ENCODE measurements at regions not wholly inside any gene's neighbourhood (a gene's known extent, or its start where the extent isn't known, plus 50 kb on each side); places are given as distances from the start of the nearest gene placed in this dataset.
"Not testable (repeated sequence)": the region's sequence is repeated elsewhere in the genome, so short reads cannot be mapped to it uniquely, and the experiment has no call there.

- Histone ChIP-seq H3K36me3 (no peaks in the 10 kb centered on the region), H3K4me1 (no peaks in the 10 kb centered on the region), H3K27ac (no peak overlapping the region), H3K9me3 (no peaks in the 10 kb centered on the region), H3K27me3 (replicated peaks in 1 of 7) (no peaks in the 10 kb centered on the region), H3K4me3 (no peak overlapping the region)
- TF ChIP-seq CTCF (IDR thresholded peaks at IDR 0.05 in 8 of 11, conservative IDR thresholded peaks at IDR 0.05 in 3 of 11) (no peak), POLR2A (IDR thresholded peaks at IDR 0.05) (no peak), POLR2AphosphoS5 (IDR thresholded peaks at IDR 0.05) (no peak)
- intact Hi-C loops (cut with DNase I; ENCODE audit: low total_unique reads), result no loop called here
- 80 to 89% (median 85%) methylated on average over 16 of the region's 16 CpGs for WGBS, 5 donors
- DNase-seq, result no peak
These were observed 127.3 kb downstream of the CDRT15L2 start for GRCh38 chr17:20706751-20707373.

- H3K36me3 ChIP-seq; H3K27me3 ChIP-seq (replicated peaks in 1 of 7); H3K4me1 ChIP-seq; H3K9me3 ChIP-seq; H3K4me3 ChIP-seq; H3K27ac ChIP-seq; intact Hi-C loops (cut with DNase I; ENCODE audit: low total_unique reads); DNase-seq: not testable (repeated sequence)
- WGBS, 5 donors, result 80 to 84% (median 82%) methylated on average over 11 of the region's 11 CpGs
These were observed 129.3 kb downstream of the CDRT15L2 start for GRCh38 chr17:20708821-20709220.

- DNase-seq; intact Hi-C loops (cut with DNase I; ENCODE audit: low total_unique reads); H3K36me3 ChIP-seq; H3K4me1 ChIP-seq; H3K4me3 ChIP-seq; H3K27me3 ChIP-seq (replicated peaks in 1 of 7); H3K27ac ChIP-seq: not testable (repeated sequence)
- 83 to 95% (median 91%) methylated on average over 3 of the region's 3 CpGs for WGBS, 5 donors
- H3K9me3 ChIP-seq, result peaks cover 0 to 10% (median 0%) of the 10 kb centered on the region in 8 donors
These were observed 137.0 kb downstream of the CDRT15L2 start for GRCh38 chr17:20716481-20716880.

- no peaks in the 10 kb centered on the region for H3K27me3 ChIP-seq (replicated peaks in 1 of 7)
- H3K4me3 ChIP-seq, result no peak overlapping the region
- H3K9me3 ChIP-seq, result peaks cover 0 to 10% (median 0%) of the 10 kb centered on the region in 8 donors
- 70 to 82% (median 73%) methylated on average over 5 of the region's 5 CpGs for WGBS, 5 donors
- H3K27ac ChIP-seq, result no peak overlapping the region
- no peak for TF ChIP-seq POLR2AphosphoS5 (IDR thresholded peaks at IDR 0.05)
- no peak for TF ChIP-seq POLR2A (IDR thresholded peaks at IDR 0.05)
- TF ChIP-seq CTCF (IDR thresholded peaks at IDR 0.05 in 8 of 11, conservative IDR thresholded peaks at IDR 0.05 in 3 of 11), result no peak
- H3K36me3 ChIP-seq, result no peaks in the 10 kb centered on the region
- peaks cover 0 to 10% (median 0%) of the 10 kb centered on the region in 6 donors for H3K4me1 ChIP-seq
- intact Hi-C loops (cut with DNase I; ENCODE audit: low total_unique reads), result no loop called here
- DNase-seq, result no peak
These were observed 141.6 kb downstream of the CDRT15L2 start for GRCh38 chr17:20721171-20721570.

- H3K36me3 ChIP-seq; H3K27me3 ChIP-seq (replicated peaks in 1 of 7); DNase-seq; H3K4me3 ChIP-seq; H3K9me3 ChIP-seq; H3K27ac ChIP-seq; intact Hi-C loops (cut with DNase I; ENCODE audit: low total_unique reads): not testable (repeated sequence)
- 93 to 97% (median 96%) methylated on average over 1 of the region's 1 CpG for WGBS, 5 donors
- H3K4me1 ChIP-seq, result peaks cover 0 to 18% (median 0%) of the 10 kb centered on the region in 6 donors
These were observed 144.9 kb downstream of the CDRT15L2 start for GRCh38 chr17:20724391-20724790.

GRCh38 chr17:20727201-20727600, 147.7 kb downstream of the CDRT15L2 start:
- not testable (repeated sequence) for H3K27me3 ChIP-seq (replicated peaks in 1 of 7)
- WGBS, 5 donors, result 55 to 73% (median 68%) methylated on average over 7 of the region's 7 CpGs

More at GRCh38 chr17:20727201-20727600, 147.7 kb downstream of the CDRT15L2 start:
- H3K9me3 ChIP-seq; H3K27ac ChIP-seq; H3K36me3 ChIP-seq; DNase-seq; H3K4me3 ChIP-seq; intact Hi-C loops (cut with DNase I; ENCODE audit: low total_unique reads): not testable (repeated sequence)
- peaks cover 0 to 18% (median 0%) of the 10 kb centered on the region in 6 donors for H3K4me1 ChIP-seq

All from spleen (tissue), 11 donors.